Right hindlimb (tissue), 1 donor: ENCODE measurements at regions not wholly inside any gene's neighbourhood (a gene's known extent, or its start where the extent isn't known, plus 50 kb on each side); places are given as distances from the start of the nearest gene placed in this dataset.
"Not testable (repeated sequence)": the region's sequence is repeated elsewhere in the genome, so short reads cannot be mapped to it uniquely, and the experiment has no call there.

Experiments used
- DNase-seq: peaks from one replicate; pipeline ENCODE4 v3.0.0-alpha.2; 2018

- no peak for DNase-seq
These were observed 187.7 kb upstream of the KLF6 start for GRCh38 chr10:3972460-3973301.

- DNase-seq, result no peak
These were observed 186.7 kb upstream of the KLF6 start for GRCh38 chr10:3971713-3972112.

- no peak for DNase-seq
These were observed 185.1 kb upstream of the KLF6 start for GRCh38 chr10:3969876-3970666.

GRCh38 chr10:3968727-3969126 is 183.7 kb upstream of the KLF6 start:
- no peak for DNase-seq

- DNase-seq, result no peak
These were observed 179.5 kb upstream of the KLF6 start for GRCh38 chr10:3964516-3964915.

- DNase-seq, result no peak
These were observed 178.2 kb upstream of the KLF6 start for GRCh38 chr10:3963191-3963673.

GRCh38 chr10:3961082-3961481 is 176.1 kb upstream of the KLF6 start:
- no peak for DNase-seq

- no peak for DNase-seq
These were observed 175.5 kb upstream of the KLF6 start for GRCh38 chr10:3960496-3960895.

- DNase-seq, result no peak
These were observed 174.6 kb upstream of the KLF6 start for GRCh38 chr10:3959370-3960325.

- DNase-seq, result no peak
These were observed 173.5 kb upstream of the KLF6 start for GRCh38 chr10:3958472-3958996.

GRCh38 chr10:3955955-3956617 is 171.1 kb upstream of the KLF6 start:
- DNase-seq, result no peak

GRCh38 chr10:3955493-3955892 is 170.5 kb upstream of the KLF6 start:
- peak; percentile 57 for DNase-seq

GRCh38 chr10:3954615-3955014 is 169.6 kb upstream of the KLF6 start:
- DNase-seq, result no peak

GRCh38 chr10:3954007-3954406 is 169.0 kb upstream of the KLF6 start:
- not testable (repeated sequence) for DNase-seq

GRCh38 chr10:3951993-3952392 is 167.0 kb upstream of the KLF6 start:
- DNase-seq, result no peak

- no peak for DNase-seq
These were observed 165.8 kb upstream of the KLF6 start for GRCh38 chr10:3950676-3951275.

- no peak for DNase-seq
These were observed 164.7 kb upstream of the KLF6 start for GRCh38 chr10:3949711-3950110.

- no peak for DNase-seq
These were observed 163.8 kb upstream of the KLF6 start for GRCh38 chr10:3948843-3949242.

- no peak for DNase-seq
These were observed 161.5 kb upstream of the KLF6 start for GRCh38 chr10:3946234-3947229.

- DNase-seq, result no peak
These were observed 160.0 kb upstream of the KLF6 start for GRCh38 chr10:3945026-3945425.
